ENCODE measurements at regions not wholly inside any gene's neighbourhood (a gene's known extent, or its start where the extent isn't known, plus 50 kb on each side); places are given as distances from the start of the nearest gene placed in this dataset.
"Not testable (repeated sequence)": the region's sequence is repeated elsewhere in the genome, so short reads cannot be mapped to it uniquely, and the experiment has no call there.

GRCh38 chr7:29642494-29643155 lies 79.0 kb downstream of the PRR15 start:
- Mint-ChIP-seq H3K27ac (ENCODE audit: unreplicated experiment) (no peak overlapping the region), H3K27me3 (ENCODE audit: unreplicated experiment) (peaks cover 2% of the 10 kb centered on the region), H3K36me3 (ENCODE audit: unreplicated experiment) (no peaks in the 10 kb centered on the region), H3K4me1 (ENCODE audit: low read depth, unreplicated experiment) (no peaks in the 10 kb centered on the region), H3K9me3 (ENCODE audit: unreplicated experiment) (no peaks in the 10 kb centered on the region), H3K4me3 (ENCODE audit: unreplicated experiment) (no peak overlapping the region)
- no peak for DNase-seq
- TF ChIP-seq CTCF (IDR thresholded peaks at IDR 0.05; ENCODE audit: partially characterized antibody, unreplicated experiment): no peak

GRCh38 chr7:29646116-29646515 lies 82.5 kb downstream of the PRR15 start:
- not testable (repeated sequence) for H3K27me3 Mint-ChIP-seq (ENCODE audit: unreplicated experiment); H3K36me3 Mint-ChIP-seq (ENCODE audit: unreplicated experiment); DNase-seq; H3K4me3 Mint-ChIP-seq (ENCODE audit: unreplicated experiment); H3K4me1 Mint-ChIP-seq (ENCODE audit: low read depth, unreplicated experiment); H3K27ac Mint-ChIP-seq (ENCODE audit: unreplicated experiment); H3K9me3 Mint-ChIP-seq (ENCODE audit: unreplicated experiment)

- Mint-ChIP-seq H3K4me3 (ENCODE audit: unreplicated experiment) (no peak overlapping the region), H3K4me1 (ENCODE audit: low read depth, unreplicated experiment) (no peaks in the 10 kb centered on the region), H3K9me3 (ENCODE audit: unreplicated experiment) (no peaks in the 10 kb centered on the region), H3K27me3 (ENCODE audit: unreplicated experiment) (peaks cover 5% of the 10 kb centered on the region), H3K36me3 (ENCODE audit: unreplicated experiment) (no peaks in the 10 kb centered on the region), H3K27ac (ENCODE audit: unreplicated experiment) (no peak overlapping the region)
- no peak for TF ChIP-seq CTCF (IDR thresholded peaks at IDR 0.05; ENCODE audit: partially characterized antibody, unreplicated experiment)
- no peak for DNase-seq
These were observed 83.5 kb downstream of the PRR15 start for GRCh38 chr7:29647020-29647654.

- H3K9me3 Mint-ChIP-seq (ENCODE audit: unreplicated experiment); H3K27ac Mint-ChIP-seq (ENCODE audit: unreplicated experiment); H3K36me3 Mint-ChIP-seq (ENCODE audit: unreplicated experiment); H3K4me3 Mint-ChIP-seq (ENCODE audit: unreplicated experiment); DNase-seq; H3K4me1 Mint-ChIP-seq (ENCODE audit: low read depth, unreplicated experiment); H3K27me3 Mint-ChIP-seq (ENCODE audit: unreplicated experiment): not testable (repeated sequence)
These were observed 84.1 kb downstream of the PRR15 start for GRCh38 chr7:29647691-29648210.

GRCh38 chr7:29649028-29649716 lies 85.5 kb downstream of the PRR15 start:
- Mint-ChIP-seq H3K4me1 (ENCODE audit: low read depth, unreplicated experiment) (no peaks in the 10 kb centered on the region), H3K27me3 (ENCODE audit: unreplicated experiment) (peaks cover 5% of the 10 kb centered on the region), H3K4me3 (ENCODE audit: unreplicated experiment) (no peak overlapping the region), H3K27ac (ENCODE audit: unreplicated experiment) (no peak overlapping the region), H3K9me3 (ENCODE audit: unreplicated experiment) (no peaks in the 10 kb centered on the region), H3K36me3 (ENCODE audit: unreplicated experiment) (no peaks in the 10 kb centered on the region)
- TF ChIP-seq CTCF (IDR thresholded peaks at IDR 0.05; ENCODE audit: partially characterized antibody, unreplicated experiment): no peak
- DNase-seq: no peak

GRCh38 chr7:29649876-29650275 lies 86.2 kb downstream of the PRR15 start:
- no peak for DNase-seq
- Mint-ChIP-seq H3K4me3 (ENCODE audit: unreplicated experiment) (no peak overlapping the region), H3K9me3 (ENCODE audit: unreplicated experiment) (no peaks in the 10 kb centered on the region), H3K36me3 (ENCODE audit: unreplicated experiment) (no peaks in the 10 kb centered on the region), H3K27me3 (ENCODE audit: unreplicated experiment) (peaks cover 5% of the 10 kb centered on the region), H3K4me1 (ENCODE audit: low read depth, unreplicated experiment) (no peaks in the 10 kb centered on the region), H3K27ac (ENCODE audit: unreplicated experiment) (no peak overlapping the region)
- no peak for TF ChIP-seq CTCF (IDR thresholded peaks at IDR 0.05; ENCODE audit: partially characterized antibody, unreplicated experiment)
